Breast epithelium (tissue), 3 donors: ENCODE measurements at regions not wholly inside any gene's neighbourhood (a gene's known extent, or its start where the extent isn't known, plus 50 kb on each side); places are given as distances from the start of the nearest gene placed in this dataset.

Experiments used
- POLR2A ChIP-seq: fragments of 450-650 bp; IDR thresholded peaks from one replicate; pipeline ENCODE4 v1.6.1; 2016; ENCODE audit warnings: antibody characterized with exemption, mild to moderate bottlenecking, moderate library complexity
- POLR2AphosphoS5 ChIP-seq, 3 donors: sonication (generic); formaldehyde crosslinking; IDR thresholded peaks; one replicate each; pipeline ENCODE4 v1.6.1; 2017; ENCODE audit warnings: antibody characterized with exemption in 3 of 3
- TF ChIP-seq, protein P1 (sequence below), 3 donors: fragments of 450-650 bp; IDR thresholded peaks; one replicate each; pipeline ENCODE4 v1.5.1; 2016 to 2017; ENCODE audit warnings: antibody characterized with exemption in 3 of 3, mild to moderate bottlenecking in 3 of 3, moderate library complexity in 3 of 3

DNA sequence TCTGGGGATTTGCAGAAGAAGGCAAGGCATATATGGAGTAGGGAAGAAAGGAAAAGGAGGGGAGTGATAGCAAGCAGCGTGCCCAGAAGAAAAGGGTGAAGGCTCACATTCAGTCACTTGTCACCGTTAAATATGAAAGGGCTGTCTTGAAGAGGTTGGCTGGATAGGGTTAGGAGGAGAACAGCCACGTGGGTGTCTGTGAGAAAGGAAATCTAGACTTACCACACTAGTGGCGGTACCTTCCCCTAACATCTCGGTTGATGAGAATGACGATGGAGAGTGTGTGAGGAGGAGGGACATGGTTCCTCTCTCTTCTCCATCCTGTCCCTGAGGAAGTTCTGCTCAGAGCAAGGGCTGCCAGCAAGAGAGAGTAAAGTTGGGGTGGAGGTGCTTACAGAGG, 74.3 kb upstream of the CCN6 start:
- TF ChIP-seq POLR2A (no peak), POLR2AphosphoS5 (IDR thresholded peaks at IDR 0.05) (no peak)
- TF ChIP-seq, protein P1, sequence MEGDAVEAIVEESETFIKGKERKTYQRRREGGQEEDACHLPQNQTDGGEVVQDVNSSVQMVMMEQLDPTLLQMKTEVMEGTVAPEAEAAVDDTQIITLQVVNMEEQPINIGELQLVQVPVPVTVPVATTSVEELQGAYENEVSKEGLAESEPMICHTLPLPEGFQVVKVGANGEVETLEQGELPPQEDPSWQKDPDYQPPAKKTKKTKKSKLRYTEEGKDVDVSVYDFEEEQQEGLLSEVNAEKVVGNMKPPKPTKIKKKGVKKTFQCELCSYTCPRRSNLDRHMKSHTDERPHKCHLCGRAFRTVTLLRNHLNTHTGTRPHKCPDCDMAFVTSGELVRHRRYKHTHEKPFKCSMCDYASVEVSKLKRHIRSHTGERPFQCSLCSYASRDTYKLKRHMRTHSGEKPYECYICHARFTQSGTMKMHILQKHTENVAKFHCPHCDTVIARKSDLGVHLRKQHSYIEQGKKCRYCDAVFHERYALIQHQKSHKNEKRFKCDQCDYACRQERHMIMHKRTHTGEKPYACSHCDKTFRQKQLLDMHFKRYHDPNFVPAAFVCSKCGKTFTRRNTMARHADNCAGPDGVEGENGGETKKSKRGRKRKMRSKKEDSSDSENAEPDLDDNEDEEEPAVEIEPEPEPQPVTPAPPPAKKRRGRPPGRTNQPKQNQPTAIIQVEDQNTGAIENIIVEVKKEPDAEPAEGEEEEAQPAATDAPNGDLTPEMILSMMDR (IDR thresholded peaks at IDR 0.05) = no peak
